ENCODE measurements at regions not wholly inside any gene's neighbourhood (a gene's known extent, or its start where the extent isn't known, plus 50 kb on each side); places are given as distances from the start of the nearest gene placed in this dataset.
"Not testable (repeated sequence)": the region's sequence is repeated elsewhere in the genome, so short reads cannot be mapped to it uniquely, and the experiment has no call there.

GRCh38 chr3:153369561-153370374 is 207.7 kb downstream of the RAP2B start:
- H3K4me3 ChIP-seq, result no peak overlapping the region
- no peaks in the 10 kb centered on the region for H3K36me3 ChIP-seq
- TF ChIP-seq POLR2A (IDR thresholded peaks at IDR 0.05), result no peak
- TF ChIP-seq, protein P1, sequence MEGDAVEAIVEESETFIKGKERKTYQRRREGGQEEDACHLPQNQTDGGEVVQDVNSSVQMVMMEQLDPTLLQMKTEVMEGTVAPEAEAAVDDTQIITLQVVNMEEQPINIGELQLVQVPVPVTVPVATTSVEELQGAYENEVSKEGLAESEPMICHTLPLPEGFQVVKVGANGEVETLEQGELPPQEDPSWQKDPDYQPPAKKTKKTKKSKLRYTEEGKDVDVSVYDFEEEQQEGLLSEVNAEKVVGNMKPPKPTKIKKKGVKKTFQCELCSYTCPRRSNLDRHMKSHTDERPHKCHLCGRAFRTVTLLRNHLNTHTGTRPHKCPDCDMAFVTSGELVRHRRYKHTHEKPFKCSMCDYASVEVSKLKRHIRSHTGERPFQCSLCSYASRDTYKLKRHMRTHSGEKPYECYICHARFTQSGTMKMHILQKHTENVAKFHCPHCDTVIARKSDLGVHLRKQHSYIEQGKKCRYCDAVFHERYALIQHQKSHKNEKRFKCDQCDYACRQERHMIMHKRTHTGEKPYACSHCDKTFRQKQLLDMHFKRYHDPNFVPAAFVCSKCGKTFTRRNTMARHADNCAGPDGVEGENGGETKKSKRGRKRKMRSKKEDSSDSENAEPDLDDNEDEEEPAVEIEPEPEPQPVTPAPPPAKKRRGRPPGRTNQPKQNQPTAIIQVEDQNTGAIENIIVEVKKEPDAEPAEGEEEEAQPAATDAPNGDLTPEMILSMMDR (IDR thresholded peaks at IDR 0.05 in 8 of 11, conservative IDR thresholded peaks at IDR 0.05 in 3 of 11), result no peak
- no peak for TF ChIP-seq POLR2AphosphoS5 (IDR thresholded peaks at IDR 0.05)
- peaks cover 0 to 19% (median 7%) of the 10 kb centered on the region in 8 donors for H3K9me3 ChIP-seq
- peak; percentile 61 for DNase-seq
- H3K27ac ChIP-seq, result no peak overlapping the region
- no peaks in the 10 kb centered on the region for H3K27me3 ChIP-seq (replicated peaks in 1 of 7)
- intact Hi-C loops (cut with DNase I; ENCODE audit: low total_unique reads), result no loop called here
- peaks cover 0 to 13% (median 0%) of the 10 kb centered on the region in 6 donors for H3K4me1 ChIP-seq
- WGBS, 5 donors, result 89 to 96% (median 93%) methylated on average over 15 to 28 of the region's 28 CpGs

GRCh38 chr3:153370680-153371079 is 208.7 kb downstream of the RAP2B start:
- intact Hi-C loops (cut with DNase I; ENCODE audit: low total_unique reads), result no loop called here
- TF ChIP-seq POLR2A (IDR thresholded peaks at IDR 0.05) (no peak), POLR2AphosphoS5 (IDR thresholded peaks at IDR 0.05) (no peak)
- TF ChIP-seq, protein P1 (IDR thresholded peaks at IDR 0.05 in 8 of 11, conservative IDR thresholded peaks at IDR 0.05 in 3 of 11), result no peak
- WGBS, 5 donors, result 82 to 92% (median 86%) methylated on average over 1 of the region's 1 CpG

GRCh38 chr3:153372326-153372725 is 210.3 kb downstream of the RAP2B start:
- H3K4me3 ChIP-seq, result no peak overlapping the region
- no peak overlapping the region for H3K27ac ChIP-seq
- intact Hi-C loops (cut with DNase I; ENCODE audit: low total_unique reads), result no loop called here
- TF ChIP-seq, protein P1 (IDR thresholded peaks at IDR 0.05 in 8 of 11, conservative IDR thresholded peaks at IDR 0.05 in 3 of 11), result no peak
- TF ChIP-seq POLR2AphosphoS5 (IDR thresholded peaks at IDR 0.05) (no peak), POLR2A (IDR thresholded peaks at IDR 0.05) (no peak)
- peaks cover 0 to 13% (median 2%) of the 10 kb centered on the region in 8 donors for H3K9me3 ChIP-seq
- no peak for DNase-seq
- 82 to 91% (median 85%) methylated on average over 5 of the region's 5 CpGs for WGBS, 5 donors
- no peaks in the 10 kb centered on the region for H3K36me3 ChIP-seq
- peaks cover 0 to 13% (median 0%) of the 10 kb centered on the region in 6 donors for H3K4me1 ChIP-seq
- no peaks in the 10 kb centered on the region for H3K27me3 ChIP-seq (replicated peaks in 1 of 7)

More at GRCh38 chr3:153370680-153371079, 208.7 kb downstream of the RAP2B start:
- no peak overlapping the region for H3K4me3 ChIP-seq
- peaks cover 0 to 13% (median 0%) of the 10 kb centered on the region in 6 donors for H3K4me1 ChIP-seq
- no peaks in the 10 kb centered on the region for H3K27me3 ChIP-seq (replicated peaks in 1 of 7)
- peaks cover 0 to 13% (median 2%) of the 10 kb centered on the region in 8 donors for H3K9me3 ChIP-seq
- H3K36me3 ChIP-seq, result no peaks in the 10 kb centered on the region
- no peak for DNase-seq
- H3K27ac ChIP-seq, result no peak overlapping the region

DNA sequence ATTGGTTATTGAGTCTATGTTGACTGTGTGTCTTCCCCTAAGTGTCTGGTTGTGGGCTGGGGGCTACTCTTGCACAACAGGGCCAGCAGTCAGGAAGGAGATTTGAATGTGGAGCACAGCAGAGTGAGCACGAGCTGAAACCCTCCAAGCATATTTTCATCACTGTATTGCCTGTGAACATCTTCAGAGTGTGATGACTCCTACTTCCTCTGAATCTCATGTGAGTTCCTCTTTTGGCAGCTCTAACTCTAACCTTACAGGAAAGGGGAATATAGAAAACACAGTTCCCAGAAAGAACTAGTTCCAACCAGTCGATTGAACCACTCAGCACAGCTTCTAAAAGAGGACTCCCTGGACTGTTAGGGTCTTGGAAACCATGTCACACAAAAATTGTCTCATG is 211.6 kb downstream of the RAP2B start:
- peaks cover 0 to 13% (median 2%) of the 10 kb centered on the region in 8 donors for H3K9me3 ChIP-seq
- no peak for DNase-seq
- 2 to 26% (median 13%) methylated on average over 2 of the region's 2 CpGs for WGBS, 5 donors
- no peak for TF ChIP-seq POLR2A (IDR thresholded peaks at IDR 0.05)
- TF ChIP-seq, protein P1 (IDR thresholded peaks at IDR 0.05 in 8 of 11, conservative IDR thresholded peaks at IDR 0.05 in 3 of 11), result no peak
- no peaks in the 10 kb centered on the region for H3K36me3 ChIP-seq
- H3K27me3 ChIP-seq (replicated peaks in 1 of 7), result no peaks in the 10 kb centered on the region
- H3K4me1 ChIP-seq, result peaks cover 0 to 13% (median 0%) of the 10 kb centered on the region in 6 donors
- H3K27ac ChIP-seq, result peak overlapping the region in 5 of 8 donors; percentile 13 to 52 (median 42)
- intact Hi-C loops (cut with DNase I; ENCODE audit: low total_unique reads), result no loop called here
- no peak overlapping the region for H3K4me3 ChIP-seq

- H3K4me3 ChIP-seq; H3K9me3 ChIP-seq; DNase-seq; H3K4me1 ChIP-seq; H3K27ac ChIP-seq; intact Hi-C loops (cut with DNase I; ENCODE audit: low total_unique reads); H3K36me3 ChIP-seq; H3K27me3 ChIP-seq (replicated peaks in 1 of 7): not testable (repeated sequence)
- 95 to 100% (median 98%) methylated on average over 2 to 24 of the region's 24 CpGs for WGBS, 5 donors
These were observed 216.3 kb downstream of the RAP2B start for GRCh38 chr3:153378366-153378765.

Measured in spleen (tissue), 11 donors.